IPS DF 6.9 (cell line): ENCODE measurements at regions not wholly inside any gene's neighbourhood (a gene's known extent, or its start where the extent isn't known, plus 50 kb on each side); places are given as distances from the start of the nearest gene placed in this dataset.

Experiments
- DNase-seq: peaks from one replicate; pipeline ENCODE4 v3.0.0-alpha.2; 2013; ENCODE audit warnings: low read depth, low spot score
- H3K27ac ChIP-seq: one replicate; pipeline ENCODE4 v1.5.1; 2013; ENCODE audit warnings: low read length, control low read depth
- H3K27me3 ChIP-seq: 2 replicates; pipeline ENCODE4 v1.6.1; 2013; ENCODE audit warnings: mild to moderate bottlenecking, low read length; ENCODE audit not compliant: control insufficient read depth, insufficient read depth
- H3K36me3 ChIP-seq: 2 replicates; pipeline ENCODE4 v1.6.1; 2013; ENCODE audit warnings: low read length; ENCODE audit not compliant: control insufficient read depth, insufficient read depth
- H3K4me1 ChIP-seq: 2 replicates; pipeline ENCODE4 v1.6.1; 2013; ENCODE audit warnings: low read length; ENCODE audit not compliant: control insufficient read depth, insufficient read depth
- H3K4me3 ChIP-seq: 2 replicates; pipeline ENCODE4 v1.5.1; 2013; ENCODE audit warnings: mild to moderate bottlenecking, low read length
- H3K9me3 ChIP-seq: 2 replicates; pipeline ENCODE4 v1.6.1; 2013; ENCODE audit warnings: low read length, inconsistent platforms; ENCODE audit not compliant: control insufficient read depth, insufficient read depth
- WGBS: extraction: QIAGEN DNeasy Blood & Tissue Kit; methylation state at CpG from one replicate; pipeline ENCODE4 v1.1.7; 2013; ENCODE audit warnings: mixed read lengths, missing lambda C conversion rate; ENCODE audit not compliant: insufficient read length, insufficient coverage; 5-methylcytosine and 5-hydroxymethylcytosine counted together

GRCh38 chr5:91562922-91563321 lies 179.8 kb upstream of the ARRDC3 start:
- DNase-seq = no peak
- WGBS = no CpG with 5 or more reads among the region's 3 CpGs
- no peaks in the 10 kb centered on the region for H3K27me3 ChIP-seq
- no peaks in the 10 kb centered on the region for H3K36me3 ChIP-seq
- H3K9me3 ChIP-seq = no peaks in the 10 kb centered on the region
- no peak overlapping the region for H3K4me3 ChIP-seq
- no peaks in the 10 kb centered on the region for H3K4me1 ChIP-seq
- H3K27ac ChIP-seq = no peak overlapping the region

- no peak for DNase-seq
- H3K36me3 ChIP-seq = no peaks in the 10 kb centered on the region
- H3K27me3 ChIP-seq = no peaks in the 10 kb centered on the region
- no peaks in the 10 kb centered on the region for H3K9me3 ChIP-seq
- no peak overlapping the region for H3K27ac ChIP-seq
- H3K4me1 ChIP-seq = no peaks in the 10 kb centered on the region
- H3K4me3 ChIP-seq = no peak overlapping the region
Observed at GRCh38 chr5:91541696-91542095, 158.6 kb upstream of the ARRDC3 start.

GRCh38 chr5:91538179-91538578 lies 155.1 kb upstream of the ARRDC3 start:
- no peak for DNase-seq
- H3K36me3 ChIP-seq = no peaks in the 10 kb centered on the region
- no peak overlapping the region for H3K4me3 ChIP-seq
- H3K9me3 ChIP-seq = no peaks in the 10 kb centered on the region
- no CpG with 5 or more reads among the region's 4 CpGs for WGBS
- H3K27me3 ChIP-seq = no peaks in the 10 kb centered on the region
- no peaks in the 10 kb centered on the region for H3K4me1 ChIP-seq
- H3K27ac ChIP-seq = no peak overlapping the region

- Histone ChIP-seq H3K27ac (no peak overlapping the region), H3K9me3 (no peaks in the 10 kb centered on the region), H3K36me3 (no peaks in the 10 kb centered on the region), H3K27me3 (no peaks in the 10 kb centered on the region), H3K4me3 (no peak overlapping the region), H3K4me1 (no peaks in the 10 kb centered on the region)
- DNase-seq = no peak
- WGBS = no CpG with 5 or more reads among the region's 2 CpGs
Observed at GRCh38 chr5:91535499-91535898, 152.4 kb upstream of the ARRDC3 start.

- no peak for DNase-seq
- no peaks in the 10 kb centered on the region for H3K9me3 ChIP-seq
- H3K4me3 ChIP-seq = no peak overlapping the region
- H3K4me1 ChIP-seq = no peaks in the 10 kb centered on the region
- WGBS = no CpG with 5 or more reads among the region's 3 CpGs
- H3K27me3 ChIP-seq = no peaks in the 10 kb centered on the region
- H3K36me3 ChIP-seq = no peaks in the 10 kb centered on the region
- no peak overlapping the region for H3K27ac ChIP-seq
Observed at GRCh38 chr5:91534332-91534731, 151.2 kb upstream of the ARRDC3 start.

- Histone ChIP-seq H3K4me1 (no peaks in the 10 kb centered on the region), H3K9me3 (no peaks in the 10 kb centered on the region), H3K4me3 (no peak overlapping the region), H3K27ac (no peak overlapping the region), H3K36me3 (no peaks in the 10 kb centered on the region), H3K27me3 (no peaks in the 10 kb centered on the region)
- no peak for DNase-seq
- no CpG with 5 or more reads among the region's 1 CpG for WGBS
Observed at GRCh38 chr5:91532779-91533178, 149.7 kb upstream of the ARRDC3 start.

- H3K4me3 ChIP-seq = no peak overlapping the region
- no CpG with 5 or more reads among the region's 1 CpG for WGBS
- DNase-seq = no peak
- no peaks in the 10 kb centered on the region for H3K9me3 ChIP-seq
- H3K4me1 ChIP-seq = no peaks in the 10 kb centered on the region
- H3K27ac ChIP-seq = no peak overlapping the region
- no peaks in the 10 kb centered on the region for H3K36me3 ChIP-seq
- H3K27me3 ChIP-seq = no peaks in the 10 kb centered on the region
Observed at GRCh38 chr5:91532281-91532680, 149.2 kb upstream of the ARRDC3 start.

- Histone ChIP-seq H3K4me1 (no peaks in the 10 kb centered on the region), H3K27me3 (no peaks in the 10 kb centered on the region), H3K36me3 (no peaks in the 10 kb centered on the region), H3K27ac (no peak overlapping the region), H3K9me3 (no peaks in the 10 kb centered on the region), H3K4me3 (no peak overlapping the region)
- DNase-seq = no peak
- WGBS = no CpG with 5 or more reads among the region's 2 CpGs
Observed at GRCh38 chr5:91528831-91529230, 145.7 kb upstream of the ARRDC3 start.

- no peaks in the 10 kb centered on the region for H3K27me3 ChIP-seq
- 100% methylated on average over 1 of the region's 5 CpGs for WGBS
- H3K36me3 ChIP-seq = no peaks in the 10 kb centered on the region
- H3K4me1 ChIP-seq = no peaks in the 10 kb centered on the region
- no peak for DNase-seq
- H3K27ac ChIP-seq = no peak overlapping the region
- H3K4me3 ChIP-seq = no peak overlapping the region
- no peaks in the 10 kb centered on the region for H3K9me3 ChIP-seq
Observed at GRCh38 chr5:91521785-91522184, 138.7 kb upstream of the ARRDC3 start.

GRCh38 chr5:91521334-91521733 lies 138.2 kb upstream of the ARRDC3 start:
- Histone ChIP-seq H3K4me3 (no peak overlapping the region), H3K4me1 (no peaks in the 10 kb centered on the region), H3K27me3 (no peaks in the 10 kb centered on the region), H3K9me3 (no peaks in the 10 kb centered on the region), H3K36me3 (no peaks in the 10 kb centered on the region), H3K27ac (no peak overlapping the region)
- DNase-seq = no peak
- WGBS = no CpG with 5 or more reads among the region's 1 CpG

- no peak for DNase-seq
Observed at GRCh38 chr5:91514400-91514799, 131.3 kb upstream of the ARRDC3 start.

More at GRCh38 chr5:91514400-91514799, 131.3 kb upstream of the ARRDC3 start:
- Histone ChIP-seq H3K27me3 (no peaks in the 10 kb centered on the region), H3K27ac (no peak overlapping the region), H3K9me3 (no peaks in the 10 kb centered on the region), H3K4me3 (no peak overlapping the region), H3K36me3 (no peaks in the 10 kb centered on the region), H3K4me1 (no peaks in the 10 kb centered on the region)
- WGBS = no CpG with 5 or more reads among the region's 4 CpGs
